KMS-11 (cell line): ENCODE measurements at regions not wholly inside any gene's neighbourhood (a gene's known extent, or its start where the extent isn't known, plus 50 kb on each side); places are given as distances from the start of the nearest gene placed in this dataset.

Experiments used
- H2AFZ ChIP-seq: fragments of 200-600 bp; sonication (generic); 2 replicates; pipeline ENCODE4 v1.6.1; 2016; ENCODE audit warnings: antibody characterized with exemption, mixed run types, low read depth
- H3K27ac ChIP-seq: fragments of 200-600 bp; sonication (generic); 2 replicates; pipeline ENCODE4 v1.6.1; 2016; ENCODE audit warnings: mild to moderate bottlenecking, mixed run types
- H3K27me3 ChIP-seq: fragments of 200-600 bp; sonication (generic); 2 replicates; pipeline ENCODE4 v1.6.1; 2017; ENCODE audit warnings: mild to moderate bottlenecking, low read depth, mixed run types, moderate library complexity; ENCODE audit not compliant: insufficient read depth
- H3K36me3 ChIP-seq: fragments of 200-600 bp; sonication (generic); 2 replicates; pipeline ENCODE4 v1.6.1; 2017; ENCODE audit warnings: mild to moderate bottlenecking, mixed run types; ENCODE audit not compliant: insufficient read depth
- H3K4me1 ChIP-seq: fragments of 200-600 bp; sonication (generic); 2 replicates; pipeline ENCODE4 v1.6.1; 2016; ENCODE audit warnings: mild to moderate bottlenecking, low read depth, mixed run types; ENCODE audit not compliant: poor library complexity, severe bottlenecking
- H3K4me2 ChIP-seq: fragments of 200-600 bp; sonication (generic); 2 replicates; pipeline ENCODE4 v1.7.0; 2016; ENCODE audit warnings: mild to moderate bottlenecking, mixed run types
- H3K4me3 ChIP-seq: fragments of 200-600 bp; sonication (generic); IDR thresholded peaks from 2 replicates; pipeline ENCODE4 v1.6.1; 2017; ENCODE audit warnings: low read depth, low read length, mixed read lengths; ENCODE audit not compliant: insufficient read depth
- H3K79me2 ChIP-seq: fragments of 200-600 bp; sonication (generic); 2 replicates; pipeline ENCODE4 v1.6.1; 2016; ENCODE audit warnings: low read depth, mixed run types; ENCODE audit not compliant: insufficient read depth
- H3K9ac ChIP-seq: fragments of 200-600 bp; sonication (generic); 2 replicates; pipeline ENCODE4 v1.6.1; 2016; ENCODE audit warnings: mild to moderate bottlenecking, mixed run types
- H4K20me1 ChIP-seq: fragments of 200-600 bp; sonication (generic); 2 replicates; pipeline ENCODE4 v1.6.1; 2016; ENCODE audit warnings: mild to moderate bottlenecking, mixed run types; ENCODE audit not compliant: insufficient read depth
- TF ChIP-seq, protein P1 (sequence below): fragments of 200-600 bp; sonication (generic); conservative IDR thresholded peaks from 2 replicates; pipeline ENCODE4 v1.6.1; 2017; ENCODE audit warnings: low read depth, mild to moderate bottlenecking, antibody characterized with exemption, low read length, moderate library complexity, mixed read lengths

- H3K4me2 ChIP-seq, result no peak overlapping the region
- no peaks in the 10 kb centered on the region for H3K4me1 ChIP-seq
- no peaks in the 10 kb centered on the region for H3K36me3 ChIP-seq
- H3K9ac ChIP-seq, result no peak overlapping the region
- TF ChIP-seq, protein P1, sequence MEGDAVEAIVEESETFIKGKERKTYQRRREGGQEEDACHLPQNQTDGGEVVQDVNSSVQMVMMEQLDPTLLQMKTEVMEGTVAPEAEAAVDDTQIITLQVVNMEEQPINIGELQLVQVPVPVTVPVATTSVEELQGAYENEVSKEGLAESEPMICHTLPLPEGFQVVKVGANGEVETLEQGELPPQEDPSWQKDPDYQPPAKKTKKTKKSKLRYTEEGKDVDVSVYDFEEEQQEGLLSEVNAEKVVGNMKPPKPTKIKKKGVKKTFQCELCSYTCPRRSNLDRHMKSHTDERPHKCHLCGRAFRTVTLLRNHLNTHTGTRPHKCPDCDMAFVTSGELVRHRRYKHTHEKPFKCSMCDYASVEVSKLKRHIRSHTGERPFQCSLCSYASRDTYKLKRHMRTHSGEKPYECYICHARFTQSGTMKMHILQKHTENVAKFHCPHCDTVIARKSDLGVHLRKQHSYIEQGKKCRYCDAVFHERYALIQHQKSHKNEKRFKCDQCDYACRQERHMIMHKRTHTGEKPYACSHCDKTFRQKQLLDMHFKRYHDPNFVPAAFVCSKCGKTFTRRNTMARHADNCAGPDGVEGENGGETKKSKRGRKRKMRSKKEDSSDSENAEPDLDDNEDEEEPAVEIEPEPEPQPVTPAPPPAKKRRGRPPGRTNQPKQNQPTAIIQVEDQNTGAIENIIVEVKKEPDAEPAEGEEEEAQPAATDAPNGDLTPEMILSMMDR, result no peak
- H4K20me1 ChIP-seq, result no peaks in the 10 kb centered on the region
- H2AFZ ChIP-seq, result no peak overlapping the region
- H3K79me2 ChIP-seq, result no peaks in the 10 kb centered on the region
- no peak overlapping the region for H3K27ac ChIP-seq
- no peaks in the 10 kb centered on the region for H3K27me3 ChIP-seq
- no peak overlapping the region for H3K4me3 ChIP-seq
These were observed 55.7 kb upstream of the GRM7 start for GRCh38 chr3:6805236-6805635.

GRCh38 chr3:6806991-6807390 lies 53.9 kb upstream of the GRM7 start:
- no peak overlapping the region for H3K4me3 ChIP-seq
- H4K20me1 ChIP-seq, result no peaks in the 10 kb centered on the region
- H3K27me3 ChIP-seq, result no peaks in the 10 kb centered on the region
- H3K4me2 ChIP-seq, result no peak overlapping the region
- H3K9ac ChIP-seq, result no peak overlapping the region
- H3K36me3 ChIP-seq, result no peaks in the 10 kb centered on the region
- H3K4me1 ChIP-seq, result no peaks in the 10 kb centered on the region
- H2AFZ ChIP-seq, result no peak overlapping the region
- H3K27ac ChIP-seq, result no peak overlapping the region
- TF ChIP-seq, protein P1, result no peak
- no peaks in the 10 kb centered on the region for H3K79me2 ChIP-seq

- no peaks in the 10 kb centered on the region for H3K79me2 ChIP-seq
- no peak overlapping the region for H3K9ac ChIP-seq
- no peak overlapping the region for H3K4me3 ChIP-seq
- TF ChIP-seq, protein P1, result no peak
- H2AFZ ChIP-seq, result no peak overlapping the region
- H4K20me1 ChIP-seq, result no peaks in the 10 kb centered on the region
- H3K36me3 ChIP-seq, result no peaks in the 10 kb centered on the region
- H3K4me1 ChIP-seq, result no peaks in the 10 kb centered on the region
- H3K4me2 ChIP-seq, result no peak overlapping the region
- H3K27me3 ChIP-seq, result no peaks in the 10 kb centered on the region
- no peak overlapping the region for H3K27ac ChIP-seq
These were observed 52.8 kb upstream of the GRM7 start for GRCh38 chr3:6807967-6808588.

DNA sequence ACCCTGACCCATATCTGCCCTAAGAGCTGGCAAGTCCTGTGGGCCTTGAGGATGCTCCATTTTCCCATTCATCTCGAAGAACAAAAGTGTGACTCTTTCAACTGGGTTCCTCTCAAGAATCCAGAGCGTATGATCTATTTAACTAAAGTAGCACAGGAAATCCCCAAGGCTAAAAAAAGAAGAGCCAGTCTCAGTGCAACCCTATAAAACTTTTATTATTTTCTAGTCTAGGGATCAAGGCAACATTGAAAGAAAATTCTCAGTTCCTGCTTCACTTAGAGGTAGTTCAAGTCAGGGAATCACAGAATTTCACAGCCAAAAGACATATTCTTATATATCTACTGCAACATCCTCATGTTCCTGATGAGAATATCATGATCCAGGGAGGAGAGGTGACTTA lies 51.6 kb upstream of the GRM7 start:
- no peak overlapping the region for H2AFZ ChIP-seq
- H3K36me3 ChIP-seq, result no peaks in the 10 kb centered on the region
- no peak overlapping the region for H3K27ac ChIP-seq
- H3K27me3 ChIP-seq, result no peaks in the 10 kb centered on the region
- TF ChIP-seq, protein P1, result no peak
- no peaks in the 10 kb centered on the region for H4K20me1 ChIP-seq
- no peaks in the 10 kb centered on the region for H3K79me2 ChIP-seq
- H3K9ac ChIP-seq, result no peak overlapping the region
- H3K4me3 ChIP-seq, result no peak overlapping the region
- H3K4me2 ChIP-seq, result no peak overlapping the region
- H3K4me1 ChIP-seq, result no peaks in the 10 kb centered on the region
